CD4-positive, alpha-beta T cell (primary cell): ENCODE measurements at regions not wholly inside any gene's neighbourhood (a gene's known extent, or its start where the extent isn't known, plus 50 kb on each side); places are given as distances from the start of the nearest gene placed in this dataset.

Source experiments
- ATAC-seq: fragments of 200-7000 bp; cut with Tn5 transposase; one replicate; pipeline ENCODE4 v1.10.0; 2022; ENCODE audit warnings: mild to moderate bottlenecking; ENCODE audit not compliant: poor library complexity
- CTCF ChIA-PET: fragments of 350-600 bp; sonication (Branson Sonifier 250); formaldehyde crosslinking; loops from one replicate; lab custom pipeline; 2021; ENCODE audit warnings: antibody characterized with exemption, inconsistent platforms; lab: Charles Lee
- POLR2A ChIA-PET: fragments of 350-600 bp; sonication (Branson Sonifier 250); formaldehyde crosslinking; loops from one replicate; lab custom pipeline; 2021; ENCODE audit warnings: antibody characterized with exemption, inconsistent platforms; lab: Charles Lee
- DNase-seq, 14 experiments: peaks; one replicate each; pipeline ENCODE4 v3.0.0-alpha.2; 2013 to 2020; ENCODE audit warnings: mixed read lengths in 2 of 14
- H3K27ac ChIP-seq, 2 donors: one replicate each; pipeline versions ENCODE4 v1.5.1 to v1.7.0; 2013; ENCODE audit warnings: low read length in 2 of 2, low read depth in 1 of 2, mild to moderate bottlenecking in 1 of 2
- H3K27me3 ChIP-seq, 2 experiments: 1 replicate in 1 of 2; 2 replicates in 1 of 2; pipeline versions ENCODE4 v1.6.1 to v1.7.0; 2013; ENCODE audit warnings: low read length in 2 of 2, control low read depth in 1 of 2, mild to moderate bottlenecking in 1 of 2, moderate library complexity in 1 of 2; ENCODE audit not compliant: insufficient read depth in 2 of 2, control insufficient read depth in 1 of 2
- H3K36me3 ChIP-seq: one replicate; pipeline ENCODE4 v1.6.1; 2013; ENCODE audit warnings: low read length, control low read depth; ENCODE audit not compliant: insufficient read depth
- H3K4me1 ChIP-seq: one replicate; pipeline ENCODE4 v1.6.1; 2013; ENCODE audit warnings: low read length, control low read depth; ENCODE audit not compliant: insufficient read depth
- H3K4me3 ChIP-seq: one replicate; pipeline ENCODE4 v1.5.1; 2013; ENCODE audit warnings: mild to moderate bottlenecking, low read length, moderate library complexity
- H3K9me3 ChIP-seq, 2 experiments: 1 replicate in 1 of 2; 2 replicates in 1 of 2; pipeline versions ENCODE4 v1.6.1 to v1.7.0; 2013; ENCODE audit warnings: low read length in 2 of 2, mild to moderate bottlenecking in 2 of 2, control low read depth in 1 of 2, moderate library complexity in 1 of 2; ENCODE audit not compliant: control insufficient read depth in 1 of 2, insufficient read depth in 1 of 2
- H3K27ac Mint-ChIP-seq: one replicate; pipeline ENCODE4 v1.8.0; 2020; ENCODE audit warnings: mixed read lengths
- H3K27me3 Mint-ChIP-seq: one replicate; pipeline ENCODE4 v1.8.0; 2021; ENCODE audit warnings: mixed read lengths
- H3K36me3 Mint-ChIP-seq: one replicate; pipeline ENCODE4 v1.8.0; 2021; ENCODE audit warnings: low read depth, mixed read lengths
- H3K4me1 Mint-ChIP-seq: one replicate; pipeline ENCODE4 v1.8.0; 2021; ENCODE audit warnings: low read depth, mixed read lengths
- H3K4me3 Mint-ChIP-seq: one replicate; pipeline ENCODE4 v1.8.0; 2020; ENCODE audit warnings: mild to moderate bottlenecking, mixed read lengths
- H3K9me3 Mint-ChIP-seq: one replicate; pipeline ENCODE4 v1.8.0; 2020; ENCODE audit warnings: mixed read lengths
- intact Hi-C, 2 experiments: fragments of 100-400 bp; cut with DNase I in 1 of 2; cut with micrococcal nuclease in 1 of 2; formaldehyde crosslinking; loops; one replicate each; pipeline versions ENCODE4 v1.15.1 to v1.9.0; 2023 to 2025; cut with DNase I, micrococcal nuclease
- TF ChIP-seq, protein P1 (sequence below): fragments of 200-600 bp; IDR thresholded peaks from one replicate; pipeline ENCODE4 v1.8.0; 2022; ENCODE audit warnings: antibody characterized with exemption, mild to moderate bottlenecking

DNA sequence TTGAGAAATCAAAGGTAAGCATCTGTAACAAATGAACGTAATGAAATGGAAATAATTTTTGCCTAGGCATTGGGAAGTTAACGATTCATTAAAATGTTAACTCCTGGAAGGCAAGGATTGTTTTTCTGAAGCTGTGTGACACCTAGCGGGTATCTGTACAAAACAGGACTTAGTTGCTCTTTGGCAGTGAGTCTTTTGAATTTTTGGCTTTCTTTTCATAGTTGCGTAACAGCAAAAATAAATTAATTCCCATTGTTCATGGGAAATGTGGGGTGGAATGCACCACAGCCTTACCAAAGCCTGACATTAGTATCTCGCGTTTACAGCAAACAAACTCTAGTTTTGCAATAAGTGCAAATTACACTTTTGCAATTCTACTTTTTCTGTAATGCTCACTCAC is 92.7 kb upstream of the DTNBP1 start:
- H3K27me3 ChIP-seq: no peaks in the 10 kb centered on the region
- Mint-ChIP-seq H3K9me3 (no peaks in the 10 kb centered on the region), H3K4me1 (no peaks in the 10 kb centered on the region), H3K27ac (no peak overlapping the region), H3K27me3 (no peaks in the 10 kb centered on the region), H3K4me3 (no peak overlapping the region), H3K36me3 (no peaks in the 10 kb centered on the region)
- H3K4me1 ChIP-seq: no peaks in the 10 kb centered on the region
- no peak overlapping the region for H3K4me3 ChIP-seq
- no peak for DNase-seq
- POLR2A ChIA-PET: no interaction called here
- no peak for ATAC-seq
- no peak overlapping the region for H3K27ac ChIP-seq
- intact Hi-C loops: no loop called here
- no peaks in the 10 kb centered on the region for H3K36me3 ChIP-seq
- H3K9me3 ChIP-seq: peaks cover 0 to 7% of the 10 kb centered on the region in 2 experiments
- TF ChIP-seq, protein P1, sequence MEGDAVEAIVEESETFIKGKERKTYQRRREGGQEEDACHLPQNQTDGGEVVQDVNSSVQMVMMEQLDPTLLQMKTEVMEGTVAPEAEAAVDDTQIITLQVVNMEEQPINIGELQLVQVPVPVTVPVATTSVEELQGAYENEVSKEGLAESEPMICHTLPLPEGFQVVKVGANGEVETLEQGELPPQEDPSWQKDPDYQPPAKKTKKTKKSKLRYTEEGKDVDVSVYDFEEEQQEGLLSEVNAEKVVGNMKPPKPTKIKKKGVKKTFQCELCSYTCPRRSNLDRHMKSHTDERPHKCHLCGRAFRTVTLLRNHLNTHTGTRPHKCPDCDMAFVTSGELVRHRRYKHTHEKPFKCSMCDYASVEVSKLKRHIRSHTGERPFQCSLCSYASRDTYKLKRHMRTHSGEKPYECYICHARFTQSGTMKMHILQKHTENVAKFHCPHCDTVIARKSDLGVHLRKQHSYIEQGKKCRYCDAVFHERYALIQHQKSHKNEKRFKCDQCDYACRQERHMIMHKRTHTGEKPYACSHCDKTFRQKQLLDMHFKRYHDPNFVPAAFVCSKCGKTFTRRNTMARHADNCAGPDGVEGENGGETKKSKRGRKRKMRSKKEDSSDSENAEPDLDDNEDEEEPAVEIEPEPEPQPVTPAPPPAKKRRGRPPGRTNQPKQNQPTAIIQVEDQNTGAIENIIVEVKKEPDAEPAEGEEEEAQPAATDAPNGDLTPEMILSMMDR: no peak
- CTCF ChIA-PET: no interaction called here

DNA sequence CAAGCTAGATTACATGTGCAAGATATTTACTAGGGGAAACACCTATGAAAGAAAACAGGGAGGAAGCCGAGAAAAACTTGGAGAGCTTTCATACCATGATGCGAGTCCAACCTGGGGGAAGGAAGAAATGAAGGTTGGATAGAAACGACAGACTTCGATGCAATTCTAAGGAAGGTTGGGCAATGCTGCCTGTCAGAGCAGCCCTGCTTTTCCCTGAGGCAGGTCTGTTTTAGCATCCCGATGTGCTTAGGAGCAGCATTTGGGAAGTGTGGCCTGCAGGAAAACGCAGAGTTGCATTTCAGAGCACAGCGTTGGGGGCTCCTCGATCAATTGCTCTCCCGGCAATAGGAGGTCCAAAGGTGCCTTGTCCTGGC is 91.9 kb upstream of the DTNBP1 start:
- no peaks in the 10 kb centered on the region for H3K4me1 Mint-ChIP-seq
- ChIA-PET POLR2A (no interaction called here), CTCF (no interaction called here)
- DNase-seq (no peak), ATAC-seq (no peak)
- no peak overlapping the region for H3K27ac Mint-ChIP-seq
- Histone ChIP-seq H3K27me3 (no peaks in the 10 kb centered on the region), H3K27ac (no peak overlapping the region), H3K9me3 (peaks cover 0 to 7% of the 10 kb centered on the region in 2 experiments), H3K4me3 (no peak overlapping the region), H3K36me3 (no peaks in the 10 kb centered on the region), H3K4me1 (no peaks in the 10 kb centered on the region)
- no peaks in the 10 kb centered on the region for H3K9me3 Mint-ChIP-seq
- H3K27me3 Mint-ChIP-seq: no peaks in the 10 kb centered on the region
- TF ChIP-seq, protein P1: no peak
- H3K36me3 Mint-ChIP-seq: no peaks in the 10 kb centered on the region
- intact Hi-C loops: no loop called here
- no peak overlapping the region for H3K4me3 Mint-ChIP-seq

DNA sequence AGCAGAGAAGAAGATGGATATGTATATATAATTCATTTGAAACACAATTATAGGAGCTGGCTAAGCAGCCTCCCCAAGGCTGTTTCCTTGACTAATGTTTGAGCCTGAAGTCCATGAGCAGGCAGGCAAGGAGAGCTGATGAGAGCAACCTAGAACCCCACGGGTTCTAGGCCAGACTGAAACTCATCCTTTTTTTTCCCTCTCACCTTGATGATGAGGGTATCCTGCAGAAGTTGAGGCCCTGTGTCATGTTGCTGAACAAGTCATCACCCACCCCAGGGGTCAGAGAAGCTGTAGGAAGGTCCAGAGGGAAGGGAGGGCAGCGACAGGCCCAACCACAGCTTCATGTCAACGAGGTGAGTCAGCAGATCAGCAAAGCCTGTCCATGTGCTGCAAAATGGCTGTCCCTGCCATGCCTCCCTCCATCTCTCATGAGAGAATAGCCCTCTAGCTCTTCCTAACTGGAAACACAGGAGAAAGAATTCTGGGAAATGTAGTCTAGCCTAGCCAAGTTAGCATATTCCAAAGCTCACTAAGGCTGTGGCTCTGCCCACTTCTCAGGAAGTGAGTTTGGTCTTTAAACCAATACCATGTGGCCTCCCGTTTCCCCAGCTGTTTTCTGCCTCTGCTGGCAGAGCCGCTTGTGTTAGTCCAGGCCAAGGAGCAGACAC is 91.3 kb upstream of the DTNBP1 start:
- Mint-ChIP-seq H3K4me1 (no peaks in the 10 kb centered on the region), H3K27ac (no peak overlapping the region), H3K27me3 (no peaks in the 10 kb centered on the region), H3K4me3 (no peak overlapping the region), H3K36me3 (no peaks in the 10 kb centered on the region), H3K9me3 (no peaks in the 10 kb centered on the region)
- ATAC-seq (no peak), DNase-seq (no peak)
- no peaks in the 10 kb centered on the region for H3K36me3 ChIP-seq
- H3K27me3 ChIP-seq: no peaks in the 10 kb centered on the region
- TF ChIP-seq, protein P1: no peak
- no peak overlapping the region for H3K27ac ChIP-seq
- no peak overlapping the region for H3K4me3 ChIP-seq
- intact Hi-C loops: no loop called here
- ChIA-PET CTCF (no interaction called here), POLR2A (no interaction called here)
- H3K4me1 ChIP-seq: no peaks in the 10 kb centered on the region
- H3K9me3 ChIP-seq: peaks cover 0 to 7% of the 10 kb centered on the region in 2 experiments
